SK-N-SH (cell line): ENCODE measurements at regions not wholly inside any gene's neighbourhood (a gene's known extent, or its start where the extent isn't known, plus 50 kb on each side); places are given as distances from the start of the nearest gene placed in this dataset.

Source experiments
- CTCF ChIP-seq: fragments of 200-600 bp; sonication (generic); IDR thresholded peaks from 2 replicates; pipeline ENCODE4 v1.6.1; 2017; ENCODE audit warnings: antibody characterized with exemption, mild to moderate bottlenecking, moderate library complexity
- NFIC ChIP-seq: IDR thresholded peaks from 2 replicates; pipeline ENCODE4 v1.4.0; 2012; ENCODE audit warnings: borderline replicate concordance
- POLR2AphosphoS5 ChIP-seq: IDR thresholded peaks from 2 replicates; pipeline ENCODE4 v1.6.1; 2012; ENCODE audit warnings: low read depth, low read length
- RAD21 ChIP-seq: IDR thresholded peaks from 2 replicates; pipeline ENCODE4 v1.6.1; 2012; ENCODE audit warnings: mild to moderate bottlenecking, low read length
- TEAD4 ChIP-seq: IDR thresholded peaks from 2 replicates; pipeline ENCODE4 v1.4.0; 2012; ENCODE audit warnings: mild to moderate bottlenecking, borderline replicate concordance; ENCODE audit not compliant: insufficient read depth

- TF ChIP-seq CTCF (no peak), TEAD4 (no peak), NFIC (no peak), POLR2AphosphoS5 (no peak), RAD21 (no peak)
Measured at GRCh38 chr10:60479305-60480020, 89.8 kb upstream of the ANK3 start.
